ENCODE measurements at regions not wholly inside any gene's neighbourhood (a gene's known extent, or its start where the extent isn't known, plus 50 kb on each side); places are given as distances from the start of the nearest gene placed in this dataset.

- no peak for TF ChIP-seq EZH2 (IDR thresholded peaks at IDR 0.05)
- TF ChIP-seq, protein P1, sequence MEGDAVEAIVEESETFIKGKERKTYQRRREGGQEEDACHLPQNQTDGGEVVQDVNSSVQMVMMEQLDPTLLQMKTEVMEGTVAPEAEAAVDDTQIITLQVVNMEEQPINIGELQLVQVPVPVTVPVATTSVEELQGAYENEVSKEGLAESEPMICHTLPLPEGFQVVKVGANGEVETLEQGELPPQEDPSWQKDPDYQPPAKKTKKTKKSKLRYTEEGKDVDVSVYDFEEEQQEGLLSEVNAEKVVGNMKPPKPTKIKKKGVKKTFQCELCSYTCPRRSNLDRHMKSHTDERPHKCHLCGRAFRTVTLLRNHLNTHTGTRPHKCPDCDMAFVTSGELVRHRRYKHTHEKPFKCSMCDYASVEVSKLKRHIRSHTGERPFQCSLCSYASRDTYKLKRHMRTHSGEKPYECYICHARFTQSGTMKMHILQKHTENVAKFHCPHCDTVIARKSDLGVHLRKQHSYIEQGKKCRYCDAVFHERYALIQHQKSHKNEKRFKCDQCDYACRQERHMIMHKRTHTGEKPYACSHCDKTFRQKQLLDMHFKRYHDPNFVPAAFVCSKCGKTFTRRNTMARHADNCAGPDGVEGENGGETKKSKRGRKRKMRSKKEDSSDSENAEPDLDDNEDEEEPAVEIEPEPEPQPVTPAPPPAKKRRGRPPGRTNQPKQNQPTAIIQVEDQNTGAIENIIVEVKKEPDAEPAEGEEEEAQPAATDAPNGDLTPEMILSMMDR (IDR thresholded peaks at IDR 0.05), result no peak
- TF ChIP-seq EZH2phosphoT487 (IDR thresholded peaks at IDR 0.05), result no peak
Measured at GRCh38 chr1:58214674-58215073, 331.9 kb downstream of the OMA1 start.

All from neural progenitor cell (in vitro differentiated cells).